GOT3 (cell line): ENCODE measurements at regions not wholly inside any gene's neighbourhood (a gene's known extent, or its start where the extent isn't known, plus 50 kb on each side); places are given as distances from the start of the nearest gene placed in this dataset.
"Not testable (repeated sequence)": the region's sequence is repeated elsewhere in the genome, so short reads cannot be mapped to it uniquely, and the experiment has no call there.

ENCODE experiments used
- DNase-seq: peaks from one replicate; lab custom pipeline; 2025; ENCODE audit warnings: mixed read lengths; lab: John Stamatoyannopoulos, UW

GRCh38 chr13:31518645-31519044 lies 220.7 kb upstream of the RXFP2 start:
- no peak for DNase-seq

- no peak for DNase-seq
Observed at GRCh38 chr13:31521435-31521834, 217.9 kb upstream of the RXFP2 start.

GRCh38 chr13:31522396-31522795 lies 216.9 kb upstream of the RXFP2 start:
- DNase-seq = no peak

GRCh38 chr13:31528176-31528575 lies 211.2 kb upstream of the RXFP2 start:
- no peak for DNase-seq

DNA sequence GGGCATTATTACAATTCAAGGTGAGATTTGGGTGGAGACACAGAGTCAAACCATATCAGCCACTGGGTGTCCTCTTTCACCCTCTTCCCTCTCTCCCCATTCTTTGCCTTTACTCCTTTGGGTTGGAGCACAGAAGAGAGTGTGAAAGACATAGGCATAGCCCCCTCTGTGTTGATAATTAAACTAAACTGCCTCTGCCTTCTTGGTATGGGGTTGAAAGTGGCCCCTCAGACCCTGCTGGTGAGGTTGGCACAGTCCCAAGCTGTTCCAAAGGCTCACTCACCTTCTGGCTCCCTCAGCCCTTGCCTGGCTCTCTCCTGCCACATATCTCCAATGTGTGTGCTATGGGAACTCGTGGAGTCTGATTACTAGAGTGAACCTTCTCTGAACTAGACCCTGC lies 210.6 kb upstream of the RXFP2 start:
- DNase-seq = no peak

DNA sequence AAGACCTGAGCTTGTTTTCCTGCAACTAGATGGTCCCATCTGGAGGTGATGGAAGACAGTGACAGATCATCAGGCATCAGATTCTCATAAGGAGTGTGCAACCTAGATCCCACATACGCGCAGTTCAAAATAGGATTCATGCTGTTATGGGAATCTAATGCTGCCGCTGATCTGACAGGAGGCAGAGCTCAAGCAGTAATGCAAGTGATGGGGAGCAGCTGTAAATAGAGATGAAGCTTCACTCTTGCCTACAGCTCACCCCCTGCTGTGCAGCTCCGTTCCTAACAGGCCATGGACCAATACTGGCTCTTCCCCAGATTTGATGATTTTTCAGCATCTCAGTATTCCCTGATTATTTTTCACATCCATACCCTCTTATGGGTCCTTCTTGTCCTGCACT lies 208.4 kb upstream of the RXFP2 start:
- DNase-seq = no peak

GRCh38 chr13:31537052-31537451 lies 202.3 kb upstream of the RXFP2 start:
- DNase-seq = no peak

- DNase-seq = no peak
Observed at GRCh38 chr13:31538067-31539042, 201.0 kb upstream of the RXFP2 start.

DNA sequence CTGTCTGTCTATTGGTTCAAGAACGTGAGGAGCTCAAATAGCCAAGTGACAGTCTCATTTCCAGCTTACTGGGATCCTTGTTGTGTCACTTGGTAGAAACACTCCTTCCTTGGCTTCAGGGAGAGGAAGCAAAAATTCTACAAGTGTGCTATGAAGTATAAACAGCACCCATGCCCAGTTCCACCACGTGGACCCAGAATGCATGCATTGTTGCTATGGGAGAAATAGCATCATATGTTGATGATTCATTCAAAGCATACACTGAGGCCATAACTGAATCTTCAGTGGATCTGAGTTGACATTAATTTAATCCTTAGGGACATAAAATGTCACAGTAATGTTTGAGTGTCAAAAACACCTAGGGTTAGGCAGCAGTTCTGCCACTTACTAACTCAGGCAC lies 199.0 kb upstream of the RXFP2 start:
- DNase-seq = no peak

DNA sequence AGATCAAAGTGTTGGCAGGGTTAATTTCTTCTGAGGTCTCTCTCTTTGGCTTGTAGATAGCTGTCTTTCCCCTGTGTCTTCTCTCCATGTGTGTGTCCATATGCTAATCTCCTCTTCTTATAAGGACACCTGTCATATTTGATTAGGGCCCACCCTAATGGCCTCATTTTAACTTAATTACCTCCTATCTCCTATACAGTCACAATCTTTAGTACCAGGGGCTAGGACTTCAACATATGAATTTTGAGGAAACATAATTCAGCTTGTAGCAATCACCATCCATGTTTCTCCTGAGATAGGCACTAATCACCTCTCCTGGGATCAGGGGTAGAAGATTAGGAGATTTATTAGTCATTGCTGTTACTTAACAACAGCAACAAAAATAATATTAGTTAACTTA lies 196.1 kb upstream of the RXFP2 start:
- DNase-seq = no peak

DNA sequence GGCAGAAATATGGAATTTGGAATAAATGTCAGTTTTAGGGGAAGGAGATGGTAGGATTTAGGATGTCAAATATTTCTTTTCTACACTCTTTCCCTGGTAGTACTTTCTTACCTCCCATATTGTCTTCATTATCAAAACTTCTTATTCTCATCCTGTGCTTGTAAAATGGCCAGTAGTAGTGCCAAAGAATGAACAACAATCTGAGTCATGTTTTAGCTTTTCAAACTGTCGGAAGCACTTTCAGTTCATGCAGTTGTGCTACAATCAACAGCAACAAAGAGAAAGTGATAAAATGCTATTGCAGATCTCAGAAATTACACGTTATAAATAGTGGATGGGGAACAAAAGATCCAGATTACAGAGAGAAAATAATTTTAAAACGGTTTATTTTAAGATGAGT lies 193.7 kb upstream of the RXFP2 start:
- no peak for DNase-seq

- DNase-seq = no peak
Observed at GRCh38 chr13:31556376-31556775, 182.9 kb upstream of the RXFP2 start.

GRCh38 chr13:31584221-31584620 lies 155.1 kb upstream of the RXFP2 start:
- not testable (repeated sequence) for DNase-seq

DNA sequence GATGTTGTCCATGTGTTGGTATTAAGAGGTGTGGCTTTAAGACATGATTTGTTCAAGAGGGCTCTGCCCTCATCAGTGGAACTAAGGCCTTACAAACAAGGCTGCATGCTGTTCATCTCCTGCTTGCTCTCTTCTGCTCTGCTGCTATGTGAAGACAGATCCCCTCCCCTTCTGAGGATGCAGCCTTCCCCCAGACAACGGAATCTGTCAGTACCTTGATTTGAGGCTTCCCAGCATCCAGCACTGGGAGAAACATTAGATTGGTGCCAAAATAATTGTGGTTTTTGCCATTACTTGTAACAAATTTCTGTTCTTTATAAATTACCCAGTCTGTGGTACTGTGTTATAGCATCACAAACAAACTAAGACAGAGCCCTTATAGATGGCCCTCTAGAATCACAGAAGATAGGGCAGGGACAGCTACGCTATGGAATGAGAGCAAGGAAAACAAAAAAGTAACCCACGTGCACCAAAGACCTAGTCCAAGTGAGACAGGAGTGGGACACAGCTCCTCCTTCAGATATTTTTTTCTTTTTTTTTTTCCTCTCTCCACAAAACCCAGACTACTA lies 151.5 kb upstream of the RXFP2 start:
- no peak for DNase-seq

GRCh38 chr13:31588316-31588715 lies 151.0 kb upstream of the RXFP2 start:
- no peak for DNase-seq

DNA sequence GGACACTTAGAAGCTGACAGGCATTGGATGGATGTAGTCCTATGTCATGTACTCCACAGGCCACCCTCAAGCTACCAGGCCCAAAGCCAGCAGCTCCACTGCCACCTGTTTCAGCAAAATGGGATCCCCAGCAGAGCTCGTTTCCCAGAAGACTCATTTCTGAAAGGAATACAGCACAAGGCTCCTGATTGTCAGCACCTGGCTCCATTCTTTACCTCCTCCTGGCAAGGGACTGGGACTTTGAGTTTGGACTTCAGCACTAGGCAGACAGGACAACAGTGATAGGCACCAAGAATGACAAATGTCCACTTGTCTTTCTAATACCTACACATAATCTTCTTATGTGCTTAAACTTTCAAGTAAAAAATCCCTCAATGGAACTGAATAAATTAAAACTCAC lies 150.4 kb upstream of the RXFP2 start:
- no peak for DNase-seq

GRCh38 chr13:31591642-31592233 lies 147.6 kb upstream of the RXFP2 start:
- DNase-seq = no peak

DNA sequence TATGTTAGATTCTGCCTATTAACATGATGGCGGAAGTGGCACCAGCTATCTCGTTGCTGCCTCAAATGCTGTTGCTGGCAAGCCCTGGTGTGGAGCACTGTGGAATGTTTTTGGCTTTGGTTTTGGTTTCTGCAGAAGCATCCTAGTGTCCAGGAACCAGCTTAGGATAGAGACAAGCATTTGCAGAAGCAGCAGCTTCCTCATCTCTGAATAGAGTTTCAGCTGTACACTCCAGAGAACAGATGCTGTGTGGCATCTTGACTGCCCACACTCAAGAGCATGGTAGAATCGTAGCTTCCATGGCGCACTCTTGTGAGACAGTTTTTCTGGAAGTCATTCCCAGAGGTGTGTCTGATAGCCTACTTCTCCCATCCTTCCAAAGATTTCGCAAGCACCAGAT lies 145.3 kb upstream of the RXFP2 start:
- no peak for DNase-seq

GRCh38 chr13:31595563-31595962 lies 143.8 kb upstream of the RXFP2 start:
- DNase-seq = no peak

DNA sequence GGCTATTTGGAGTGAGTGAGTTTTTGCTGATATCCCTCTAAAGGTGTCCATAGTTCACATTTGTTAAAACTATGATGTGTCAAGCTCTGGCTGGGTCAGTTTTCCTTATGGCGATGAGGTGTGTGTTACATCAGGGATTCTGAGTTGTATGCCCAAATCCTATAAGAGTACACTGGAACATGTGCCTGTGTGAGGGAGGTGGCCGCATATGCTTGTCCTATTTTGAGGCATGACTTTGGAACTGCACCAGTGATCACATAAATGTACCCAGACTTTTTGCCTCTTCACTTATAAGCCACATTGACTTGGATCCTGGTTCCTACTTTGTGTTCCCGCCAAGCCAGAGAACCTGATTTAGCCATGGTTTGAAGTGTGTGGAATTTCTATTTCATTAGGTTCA lies 140.3 kb upstream of the RXFP2 start:
- DNase-seq = no peak

GRCh38 chr13:31605076-31605860 lies 134.1 kb upstream of the RXFP2 start:
- DNase-seq = no peak

DNA sequence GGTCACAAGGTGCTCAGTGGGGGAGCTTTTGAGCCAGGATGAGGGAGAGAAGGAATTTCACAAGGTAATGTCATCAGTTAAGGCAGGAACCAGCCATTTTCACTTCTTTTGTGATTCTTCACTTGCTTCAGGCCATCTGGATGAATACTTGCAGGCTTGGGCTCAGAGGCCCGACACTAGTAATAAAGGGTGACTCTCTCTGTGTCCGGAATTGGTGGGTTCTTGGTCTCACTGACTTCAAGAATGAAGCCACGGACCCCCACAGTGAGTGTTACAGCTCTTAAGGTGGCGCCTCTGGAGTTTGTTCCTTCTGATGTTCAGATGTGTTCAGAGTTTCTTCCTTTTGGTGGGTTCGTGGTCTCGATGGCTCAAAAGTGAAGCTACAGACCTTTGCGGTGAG lies 131.8 kb upstream of the RXFP2 start:
- DNase-seq = not testable (repeated sequence)
